NCI-H1694 treated with DMSO at 0.1 percent for 48 hours (cell line): ENCODE measurements at regions not wholly inside any gene's neighbourhood (a gene's known extent, or its start where the extent isn't known, plus 50 kb on each side); places are given as distances from the start of the nearest gene placed in this dataset.
"Not testable (repeated sequence)": the region's sequence is repeated elsewhere in the genome, so short reads cannot be mapped to it uniquely, and the experiment has no call there.

ENCODE experiments used
- DNase-seq: peaks from one replicate; lab custom pipeline; 2025; lab: John Stamatoyannopoulos, UW

GRCh38 chr6:81624453-81624852, 128.0 kb downstream of the TENT5A start:
- no peak for DNase-seq

- DNase-seq: no peak
These were observed 129.2 kb downstream of the TENT5A start for GRCh38 chr6:81623106-81623759.

GRCh38 chr6:81621816-81622395, 130.6 kb downstream of the TENT5A start:
- DNase-seq: no peak

GRCh38 chr6:81614292-81614691, 138.2 kb downstream of the TENT5A start:
- DNase-seq: no peak

DNA sequence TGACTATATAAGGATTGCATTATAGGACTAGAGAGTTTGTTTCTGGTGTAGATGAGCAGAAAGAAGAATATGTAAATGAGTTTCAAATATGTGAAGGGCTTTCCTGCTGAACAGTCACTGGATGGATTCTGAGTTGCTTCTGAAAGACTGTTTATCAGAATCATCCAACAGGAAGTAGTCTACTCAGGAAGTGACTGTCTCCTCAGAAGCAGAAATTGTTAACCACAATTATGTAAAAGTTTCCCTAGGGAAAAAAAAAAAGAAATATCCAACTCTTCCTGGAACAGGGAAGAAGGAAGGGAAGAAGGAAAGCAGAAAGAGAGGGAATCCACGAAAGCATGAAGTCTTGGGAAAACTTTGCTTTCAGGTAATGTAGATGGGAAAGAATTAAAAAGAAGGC, 138.9 kb downstream of the TENT5A start:
- DNase-seq: no peak

DNA sequence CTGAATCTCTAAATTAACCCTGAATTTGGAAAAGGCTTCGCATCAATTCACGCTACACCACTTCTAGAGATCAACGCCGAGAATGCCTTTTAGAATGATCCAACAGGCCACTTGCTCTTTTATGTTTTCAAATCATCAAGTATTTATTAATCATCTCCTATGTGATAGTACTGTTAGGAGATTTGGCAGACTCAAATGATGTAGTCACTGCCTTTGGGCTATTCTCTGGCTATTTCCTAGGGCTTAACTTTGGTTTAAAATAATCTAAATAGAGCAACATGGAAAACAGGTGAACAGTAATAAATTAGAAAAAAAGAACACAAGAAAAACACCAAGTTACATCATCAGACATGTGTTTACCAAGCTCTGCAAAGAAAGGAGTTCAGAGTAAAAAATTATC, 140.3 kb downstream of the TENT5A start:
- DNase-seq: no peak

DNA sequence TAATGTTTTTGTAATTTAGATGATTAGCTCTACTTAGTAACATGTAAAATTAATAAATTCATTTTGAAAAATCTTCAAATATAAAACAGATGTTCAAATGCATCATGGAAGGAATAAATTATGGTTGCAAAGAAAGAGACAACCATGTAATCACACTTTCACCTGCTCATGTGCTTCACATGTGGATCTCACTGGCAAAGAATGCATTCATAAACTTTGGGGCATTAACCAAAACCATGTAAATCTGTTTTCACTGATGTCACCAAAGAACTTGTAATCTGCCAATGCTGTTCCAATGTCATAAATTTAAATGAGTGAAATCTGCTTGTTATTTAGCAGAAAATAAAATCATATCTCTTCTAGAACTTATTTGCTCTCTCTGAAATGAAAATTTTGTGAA, 142.7 kb downstream of the TENT5A start:
- no peak for DNase-seq

DNA sequence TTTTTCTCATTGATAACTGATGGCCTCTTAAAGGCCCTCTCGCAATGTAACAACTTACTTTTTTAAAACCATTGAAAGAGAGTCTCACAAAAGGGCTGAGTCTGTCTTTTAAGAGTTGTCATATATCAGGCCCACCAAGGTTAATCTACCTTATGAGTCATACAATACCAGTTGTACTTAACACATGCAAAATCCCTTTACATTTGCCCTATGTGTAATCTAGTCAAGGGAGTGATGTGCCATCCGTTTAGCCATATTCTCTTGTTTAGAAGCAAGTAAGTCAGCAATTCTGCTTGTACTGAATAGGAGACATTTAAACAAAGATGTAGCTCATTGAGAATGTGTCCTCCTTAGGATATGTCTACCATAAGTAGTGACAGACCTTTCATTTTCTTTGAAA, 143.7 kb downstream of the TENT5A start:
- DNase-seq: no peak

GRCh38 chr6:81606965-81607381, 145.5 kb downstream of the TENT5A start:
- DNase-seq: no peak

DNA sequence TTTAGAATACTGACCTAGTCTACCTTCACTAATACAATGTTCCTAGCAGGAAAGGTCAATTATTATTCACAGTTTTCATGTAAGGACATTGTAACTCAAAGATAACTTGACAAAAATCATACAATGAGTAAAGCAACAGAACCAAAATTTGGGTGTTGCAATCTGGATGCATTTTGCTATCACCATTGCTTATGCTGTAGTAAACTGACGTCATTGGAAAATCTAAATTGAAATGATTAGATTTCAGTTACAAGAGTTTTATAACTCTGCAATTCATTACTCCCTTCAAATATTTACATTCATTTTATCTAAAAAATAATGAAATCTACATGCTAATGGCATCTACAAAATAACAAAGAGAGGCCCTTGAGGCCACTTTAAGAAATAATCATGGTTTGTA, 147.0 kb downstream of the TENT5A start:
- no peak for DNase-seq

DNA sequence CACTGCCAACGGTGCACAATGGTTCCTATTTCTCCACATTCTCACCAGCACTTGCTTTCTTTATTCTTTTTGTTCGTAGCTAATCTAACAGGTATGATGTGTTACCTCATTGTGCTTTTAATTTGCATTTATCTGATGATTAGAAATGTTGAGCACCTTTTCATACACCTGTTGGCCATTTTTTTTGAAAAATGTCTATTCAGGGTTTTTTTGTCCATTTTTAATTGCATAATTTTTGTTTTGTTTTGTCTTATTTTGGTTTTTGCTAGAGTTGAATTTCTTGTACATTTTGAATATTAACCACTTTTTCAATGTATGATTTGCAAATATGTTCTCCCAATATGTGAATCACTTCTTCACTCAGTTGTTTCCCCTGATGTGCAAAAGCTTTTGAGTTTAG, 150.6 kb downstream of the TENT5A start:
- no peak for DNase-seq

GRCh38 chr6:81600488-81600887, 152.0 kb downstream of the TENT5A start:
- not testable (repeated sequence) for DNase-seq

GRCh38 chr6:81594501-81594900, 158.0 kb downstream of the TENT5A start:
- no peak for DNase-seq

GRCh38 chr6:81590314-81590691, 162.2 kb downstream of the TENT5A start:
- DNase-seq: no peak

DNA sequence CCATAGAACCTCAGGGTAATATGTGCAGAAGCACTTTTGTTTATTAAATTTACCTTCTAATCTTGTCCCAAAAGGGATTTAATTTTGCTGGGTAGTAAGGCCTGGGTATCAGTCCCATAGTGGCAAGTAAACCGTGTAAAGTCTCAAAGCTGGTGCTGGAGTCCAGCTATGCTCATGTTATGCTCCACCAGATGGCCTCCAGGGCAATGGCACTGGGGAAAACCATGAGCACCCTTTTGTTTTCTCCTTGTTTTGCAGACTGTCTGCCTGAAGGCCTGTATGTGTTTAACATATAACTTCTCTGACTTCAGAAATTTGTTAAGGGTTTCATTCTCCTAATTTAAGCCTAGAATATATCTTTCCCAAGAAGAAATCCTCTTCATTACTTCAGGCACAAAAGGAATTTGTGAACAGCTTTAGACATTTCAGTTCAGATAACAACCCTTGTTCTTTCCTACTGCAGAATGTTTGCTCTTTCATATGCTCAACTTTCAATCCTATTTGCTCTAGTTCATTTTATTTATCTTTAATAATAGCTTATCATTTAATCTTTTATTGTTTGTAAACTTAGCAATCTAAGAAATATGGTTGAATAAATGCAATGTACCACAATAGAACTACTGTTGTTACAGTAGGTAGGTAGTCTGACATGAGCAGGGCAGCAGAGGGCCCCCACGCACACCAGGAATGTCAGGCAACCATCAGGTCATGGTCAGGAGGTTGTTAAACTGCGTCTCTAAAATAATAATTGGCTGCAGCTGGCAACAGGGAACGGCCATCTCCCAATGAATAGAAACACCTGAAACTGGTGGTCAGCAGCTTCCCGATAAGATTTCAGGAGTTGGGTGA, 162.8 kb downstream of the TENT5A start:
- no peak for DNase-seq

- not testable (repeated sequence) for DNase-seq
These were observed 166.8 kb downstream of the TENT5A start for GRCh38 chr6:81585686-81586085.

GRCh38 chr6:81584156-81584555, 168.3 kb downstream of the TENT5A start:
- DNase-seq: not testable (repeated sequence)

GRCh38 chr6:81575442-81575841, 177.0 kb downstream of the TENT5A start:
- no peak for DNase-seq

DNA sequence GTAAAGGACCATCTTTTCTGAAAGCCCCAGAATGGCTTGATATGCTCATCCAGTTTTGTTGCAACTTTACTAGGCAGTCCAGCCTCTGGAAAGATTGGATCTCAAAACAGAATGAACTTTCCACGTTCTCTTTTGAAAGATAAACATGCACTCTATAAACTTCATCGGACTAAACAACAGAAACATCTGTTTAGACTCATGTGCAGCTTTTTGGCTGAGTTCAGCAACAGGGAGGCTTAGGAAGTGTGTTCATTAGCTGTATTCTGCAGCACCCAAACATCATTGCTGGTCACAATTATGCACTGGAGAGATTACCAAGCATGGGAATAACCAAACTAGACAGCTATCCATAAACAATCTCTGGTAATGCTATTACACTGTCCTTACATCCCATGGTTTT, 180.5 kb downstream of the TENT5A start:
- no peak for DNase-seq

- DNase-seq: no peak
These were observed 181.8 kb downstream of the TENT5A start for GRCh38 chr6:81570681-81571080.

DNA sequence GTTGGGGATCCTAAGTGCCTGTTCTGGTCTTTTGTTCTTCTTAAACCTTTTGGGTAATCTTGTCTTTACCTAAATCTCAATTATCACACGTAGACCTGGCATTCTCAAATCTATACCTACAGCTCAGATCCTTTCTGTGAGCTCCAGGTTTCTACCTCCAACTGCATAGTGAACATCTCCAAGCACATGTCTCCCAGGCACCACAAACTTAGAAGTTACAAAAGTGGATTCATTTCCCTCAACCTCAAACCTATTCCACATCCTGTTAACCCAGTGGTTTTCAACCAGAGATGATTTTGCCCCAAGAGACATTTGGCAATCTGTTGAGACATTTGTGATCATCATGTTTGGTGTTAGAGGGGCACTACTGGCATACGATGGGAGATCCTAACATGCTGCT, 183.5 kb downstream of the TENT5A start:
- DNase-seq: no peak

DNA sequence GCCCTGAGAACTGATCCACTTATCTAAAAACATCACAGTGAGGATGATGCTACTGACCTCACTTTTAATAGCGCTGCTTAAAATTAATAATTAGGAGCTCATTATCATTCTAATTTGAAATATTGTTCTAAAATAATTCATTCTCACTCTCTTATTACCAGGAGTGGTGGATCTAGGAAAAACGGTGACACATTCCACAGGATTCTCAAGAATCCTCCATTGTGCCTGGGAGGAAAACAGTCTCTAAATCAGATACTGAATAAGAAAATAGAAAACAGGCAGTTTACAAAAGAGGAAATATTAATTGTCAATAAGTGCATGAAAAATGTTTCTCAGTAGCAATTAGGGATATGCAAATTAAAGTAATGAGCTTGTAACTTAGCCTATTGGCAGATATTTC, 187.4 kb downstream of the TENT5A start:
- no peak for DNase-seq

DNA sequence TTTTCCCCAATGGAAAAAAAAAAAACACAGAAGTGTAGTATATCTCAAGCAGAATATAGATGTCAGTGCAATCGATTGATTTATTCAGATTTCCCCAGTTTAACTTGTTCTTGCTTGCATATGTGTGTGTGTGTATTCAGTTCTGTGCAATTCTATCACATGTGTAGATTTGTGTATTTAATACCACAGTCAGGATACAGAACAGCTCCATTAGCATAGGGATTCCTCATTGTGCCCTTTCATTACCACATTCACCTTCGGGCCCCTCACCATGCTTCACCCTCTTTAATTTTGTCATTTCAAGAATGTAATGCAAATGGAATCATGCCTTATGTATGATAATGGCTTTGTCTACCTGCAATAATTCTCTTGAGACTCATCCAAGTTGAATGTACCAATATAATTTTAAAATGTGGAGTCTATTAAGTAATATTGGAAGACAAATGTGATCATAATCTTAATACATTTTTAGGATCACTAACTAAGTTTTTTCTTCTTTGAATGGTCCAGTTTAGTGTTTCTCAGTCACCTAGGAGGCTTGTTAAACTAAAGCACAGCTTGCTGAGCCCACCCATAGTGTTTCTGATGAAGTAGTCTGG, 187.9 kb downstream of the TENT5A start:
- DNase-seq: no peak
